ENCODE measurements at regions not wholly inside any gene's neighbourhood (a gene's known extent, or its start where the extent isn't known, plus 50 kb on each side); places are given as distances from the start of the nearest gene placed in this dataset.

DNA sequence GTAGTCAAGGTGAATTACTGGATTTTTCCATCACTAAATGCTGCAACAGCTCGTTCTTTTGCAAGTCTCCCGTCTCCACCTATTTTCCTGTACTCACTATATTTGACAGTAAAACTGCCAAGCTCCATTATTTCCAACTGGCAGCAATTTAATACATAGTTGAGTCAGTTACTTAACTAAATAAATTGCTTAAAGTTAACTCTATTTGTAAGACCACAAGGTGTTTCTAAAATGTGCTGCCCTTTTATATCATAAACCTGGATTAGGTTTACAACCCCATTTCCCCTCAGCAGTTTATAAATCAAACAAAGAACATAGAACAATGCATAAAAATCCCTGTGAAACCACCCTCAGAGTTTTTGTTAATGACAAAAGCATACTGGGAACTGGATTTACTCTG is 211.4 kb upstream of the DPH6 start:
- no peak for TF ChIP-seq POLR2A (IDR thresholded peaks at IDR 0.05; ENCODE audit: low read depth, low read length)
- no peak for TF ChIP-seq TAF1 (IDR thresholded peaks at IDR 0.05; ENCODE audit: borderline replicate concordance, low read depth, low read length)
